ENCODE measurements at regions not wholly inside any gene's neighbourhood (a gene's known extent, or its start where the extent isn't known, plus 50 kb on each side); places are given as distances from the start of the nearest gene placed in this dataset.

DNA sequence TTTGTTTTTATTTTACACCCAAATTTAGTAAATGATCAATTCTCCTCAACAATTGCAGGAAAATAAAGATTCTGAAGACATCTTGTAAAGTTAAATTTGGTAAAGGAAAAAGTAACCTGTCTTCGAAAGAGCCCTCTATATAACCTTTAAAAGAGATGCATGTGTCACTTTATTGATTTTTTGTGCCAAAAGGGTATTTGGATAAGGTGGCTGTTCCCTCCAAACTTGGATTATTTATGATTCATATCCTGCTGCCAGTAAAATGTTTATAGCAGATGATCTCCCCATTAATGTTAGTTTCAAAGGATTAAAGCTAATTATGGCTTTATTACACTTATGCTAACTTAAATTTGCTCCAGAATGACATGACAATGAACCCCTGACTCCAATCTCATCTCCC is 98.8 kb downstream of the DUSP6 start:
- no peak for DNase-seq

DNA sequence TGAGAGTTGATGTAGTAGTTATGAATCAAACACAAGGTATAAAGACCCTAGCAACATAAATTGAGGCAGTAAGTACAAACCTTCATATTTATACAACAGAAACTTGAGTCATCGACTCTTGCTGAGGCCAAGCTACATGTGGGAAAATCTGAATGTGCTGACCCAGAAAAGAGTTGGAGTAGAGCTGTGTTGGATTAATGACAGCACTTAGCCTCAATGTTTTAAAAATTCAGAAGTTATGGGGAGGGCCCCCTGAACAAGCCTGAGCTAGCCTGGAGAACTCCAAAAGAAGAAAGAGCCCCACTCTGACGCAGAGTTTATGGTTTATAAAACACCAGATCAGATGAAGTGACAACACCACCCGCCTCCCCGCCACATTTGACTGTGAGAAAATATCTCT is 100.0 kb downstream of the DUSP6 start:
- no peak for DNase-seq

DNA sequence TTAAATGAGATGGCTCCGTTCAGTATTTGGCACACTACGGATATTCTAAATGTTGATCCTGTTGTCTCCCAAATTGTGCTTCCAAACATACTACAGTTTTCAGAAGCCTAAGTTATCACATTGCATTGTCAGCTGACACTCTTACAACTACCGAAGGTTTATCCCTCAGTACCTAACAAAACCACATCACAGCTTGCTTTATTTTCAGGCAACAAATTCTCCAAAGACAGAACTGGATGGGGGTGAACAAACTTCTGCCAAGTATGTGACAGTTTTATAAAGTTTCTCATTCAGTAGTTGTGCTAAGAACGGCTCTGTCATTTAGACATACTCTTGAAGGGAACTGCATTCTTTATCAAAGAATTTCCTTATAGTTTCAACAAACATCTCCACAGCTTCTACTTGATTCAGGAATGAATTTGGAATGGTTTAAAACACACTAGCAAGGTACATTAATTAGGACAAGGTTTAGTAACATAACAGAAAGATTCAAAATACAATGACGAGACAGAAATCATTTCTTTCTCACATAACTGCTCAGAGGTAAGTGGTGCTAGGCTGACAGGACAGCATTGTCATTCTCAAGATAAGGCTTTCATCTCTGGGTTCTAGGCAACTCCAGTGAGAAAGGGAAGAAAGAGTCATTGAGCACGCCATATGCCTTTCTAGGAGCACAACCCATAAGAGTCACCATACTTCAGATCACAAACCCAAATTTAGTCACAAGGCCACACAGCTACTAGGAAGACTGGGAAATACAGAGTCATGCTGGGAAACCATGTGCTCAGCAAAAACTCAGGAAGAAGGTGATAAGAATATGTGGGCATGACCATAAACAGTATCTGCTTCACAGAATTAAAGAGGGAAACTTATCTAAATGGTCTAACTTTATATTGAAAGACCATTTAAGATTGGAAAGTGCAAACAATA is 100.7 kb downstream of the DUSP6 start:
- DNase-seq: no peak

DNA sequence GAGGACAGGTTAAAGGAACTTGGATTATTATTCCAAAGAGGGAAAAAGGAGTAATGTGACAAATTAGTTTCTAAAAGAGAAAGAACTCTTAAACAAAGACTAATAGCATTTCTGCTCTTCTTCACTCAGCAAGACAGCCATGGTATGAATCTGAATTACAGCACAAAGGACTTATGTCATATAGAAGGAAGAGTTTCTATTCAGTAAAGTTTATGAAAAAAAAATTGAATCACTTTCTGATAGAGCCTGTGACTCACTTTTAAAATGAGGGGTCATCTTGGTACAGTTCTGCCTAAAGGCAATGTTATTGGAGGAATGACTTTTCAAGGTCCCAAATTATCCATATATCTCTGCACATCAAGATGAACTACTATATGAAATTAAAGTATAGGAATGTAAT is 101.7 kb downstream of the DUSP6 start:
- DNase-seq: no peak

DNA sequence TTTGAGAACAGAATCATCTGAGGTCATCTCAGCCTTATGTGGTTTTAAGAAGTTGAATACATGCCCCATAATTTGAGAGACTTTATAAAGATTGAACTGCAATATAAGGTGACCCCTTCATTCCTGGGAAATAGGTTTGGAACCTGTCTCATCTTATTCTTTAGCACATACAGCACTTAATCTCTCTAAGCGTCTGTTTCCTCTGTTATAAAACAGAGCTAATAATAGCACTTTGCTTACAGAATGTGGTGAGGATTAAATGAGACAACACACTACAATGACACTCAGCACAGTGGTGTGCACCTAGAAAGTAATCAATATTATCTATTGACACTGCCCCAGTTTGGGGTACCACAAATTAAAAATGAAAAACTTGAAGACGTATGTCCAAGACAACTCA is 102.1 kb downstream of the DUSP6 start:
- DNase-seq: no peak

DNA sequence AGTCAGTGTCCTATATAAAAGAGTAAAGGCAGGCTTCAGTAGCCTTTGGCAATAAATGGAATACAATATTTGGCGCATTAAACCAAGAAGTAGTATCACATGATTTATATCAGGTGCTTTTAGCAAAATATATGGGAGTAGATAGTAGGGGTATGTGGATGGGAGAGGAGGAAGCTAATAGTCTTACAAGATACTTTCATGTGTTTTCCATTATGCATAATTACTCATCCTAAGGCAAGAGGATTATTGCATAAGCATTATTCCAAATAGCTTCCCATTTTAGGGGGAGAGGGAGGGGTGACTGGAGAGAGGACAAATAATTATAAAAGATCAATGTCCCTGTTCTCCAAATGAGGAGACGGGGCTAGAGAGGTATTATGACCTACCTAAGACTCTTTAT is 104.3 kb downstream of the DUSP6 start:
- DNase-seq: no peak

DNA sequence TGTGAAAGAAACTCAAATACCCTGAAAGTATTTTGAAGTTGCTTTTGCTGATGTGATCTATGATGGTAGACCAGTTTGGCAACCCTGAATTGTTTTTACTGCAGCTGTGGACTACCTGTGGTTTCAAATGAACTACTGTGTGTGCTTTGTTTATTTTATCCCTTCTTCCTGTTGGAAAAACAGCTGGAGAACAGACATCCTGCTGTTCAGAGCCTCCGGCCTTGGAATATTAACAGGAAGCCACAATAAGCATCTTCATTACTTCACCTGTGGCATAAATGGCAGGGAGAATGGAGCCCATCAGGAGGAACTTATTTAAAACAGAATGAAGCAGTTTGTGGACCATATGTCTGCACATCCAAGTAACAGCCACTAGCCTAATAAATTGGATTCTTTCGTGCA is 104.8 kb downstream of the DUSP6 start:
- no peak for DNase-seq

DNA sequence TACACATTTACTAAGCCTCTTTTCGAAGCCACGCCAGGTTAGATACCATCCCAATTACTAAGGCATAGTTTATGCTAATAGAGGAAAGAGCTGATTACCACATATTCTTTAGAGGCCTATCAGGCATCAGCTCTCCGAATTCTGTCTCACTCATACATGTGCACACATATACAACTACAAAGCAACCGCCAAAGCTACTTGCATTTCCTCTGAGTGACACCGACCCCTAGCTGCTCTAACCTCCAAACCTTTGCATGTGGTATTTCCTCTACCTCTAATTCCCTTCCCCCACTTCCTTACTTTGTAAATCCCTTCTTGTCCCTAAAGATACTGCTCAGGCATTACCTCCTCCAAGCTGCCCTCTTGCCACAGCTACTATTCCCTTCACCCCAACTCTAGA is 107.2 kb downstream of the DUSP6 start:
- DNase-seq: peak; percentile 62

DNA sequence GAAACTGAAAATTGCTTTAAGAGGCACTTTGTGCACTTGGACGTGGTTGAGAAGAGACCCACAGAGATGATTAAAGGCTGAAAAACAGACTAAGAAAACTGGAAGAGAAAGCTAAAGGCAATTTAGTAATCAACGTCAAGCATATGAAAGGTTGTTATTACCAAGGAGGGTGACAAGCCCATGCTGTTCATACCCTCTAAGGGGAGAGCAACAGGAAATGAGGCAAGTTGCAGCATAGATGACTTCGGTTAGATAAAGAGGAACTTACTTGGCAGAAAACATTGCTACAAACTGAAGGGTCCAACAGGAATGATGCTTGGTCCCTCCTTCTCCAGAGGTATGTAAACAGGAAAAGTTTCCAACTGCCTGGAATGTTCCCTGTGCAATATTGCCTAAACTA is 107.8 kb downstream of the DUSP6 start:
- DNase-seq: peak; percentile 30

DNA sequence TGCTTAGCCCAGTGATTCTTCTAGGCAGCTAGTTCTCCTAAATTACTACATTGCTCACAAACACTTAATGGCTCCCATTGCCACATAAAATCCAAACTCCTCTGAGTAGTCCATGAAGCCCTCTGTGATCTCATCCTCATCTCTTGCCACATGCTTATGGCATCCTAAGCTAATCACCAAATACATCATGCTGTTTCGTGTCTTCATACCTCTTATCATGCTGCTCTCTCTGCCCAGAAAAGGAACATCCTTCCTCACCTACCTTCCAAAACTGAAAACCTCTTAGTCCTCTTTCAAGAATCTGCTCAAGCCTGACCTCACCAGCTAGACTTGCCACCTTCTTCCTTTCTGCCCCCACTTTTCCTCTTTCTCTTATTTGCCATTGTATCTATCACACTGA is 108.5 kb downstream of the DUSP6 start:
- DNase-seq: no peak

DNA sequence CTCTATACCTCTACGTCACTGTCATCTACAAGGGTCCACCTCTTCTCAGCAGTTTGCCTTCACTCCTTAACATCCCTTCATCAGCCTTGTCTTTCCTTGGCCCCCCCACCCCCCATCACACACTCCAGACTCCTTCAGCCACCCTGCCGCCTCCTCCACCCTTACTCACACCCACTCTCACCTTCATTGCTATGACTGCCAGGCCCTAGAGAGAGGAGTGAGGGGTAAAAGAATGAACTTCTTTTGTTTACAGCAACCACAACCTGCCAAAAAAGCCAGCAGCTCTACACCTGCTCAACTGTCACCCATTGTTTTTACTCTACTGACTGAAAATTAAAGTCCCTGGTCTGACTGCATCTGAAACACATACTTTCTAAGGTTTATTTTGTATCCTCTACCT is 112.8 kb downstream of the DUSP6 start:
- no peak for DNase-seq

DNA sequence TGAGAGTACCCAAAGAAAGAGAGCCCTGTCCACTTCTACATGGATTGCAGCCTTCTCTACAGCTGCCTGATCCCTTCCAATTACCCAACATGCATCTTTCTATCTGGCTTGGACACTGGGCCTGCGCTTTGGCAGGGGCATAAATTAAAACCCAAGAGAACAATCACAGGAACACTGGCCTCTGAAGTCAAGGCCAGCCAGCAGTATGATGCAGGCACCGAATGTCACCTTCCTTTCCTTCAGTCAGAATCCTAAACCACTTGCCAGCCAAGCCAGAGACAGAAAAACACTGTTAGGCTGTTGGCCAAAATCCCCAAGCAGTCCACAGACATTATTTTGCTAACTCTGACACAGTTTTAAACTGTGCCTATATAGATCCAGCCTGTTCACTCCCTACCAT is 113.7 kb downstream of the DUSP6 start:
- no peak for DNase-seq

DNA sequence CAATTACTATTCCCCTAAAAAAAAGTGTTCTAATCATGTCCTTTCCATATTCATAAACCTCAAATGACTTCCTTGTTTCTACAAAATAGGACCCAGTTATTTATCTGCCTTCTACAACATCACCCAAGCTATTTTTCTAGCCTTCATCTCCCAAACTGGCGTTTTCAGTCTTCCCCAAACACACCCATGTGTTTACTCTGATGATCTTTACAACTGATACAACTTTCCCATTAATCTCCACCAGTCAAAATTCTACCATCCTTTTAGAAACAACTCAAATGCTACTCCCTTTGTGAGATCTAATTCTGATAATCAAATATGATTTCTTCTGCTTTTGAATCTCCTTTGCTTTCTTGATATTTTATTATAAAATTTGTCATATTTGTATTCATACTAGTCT is 114.5 kb downstream of the DUSP6 start:
- no peak for DNase-seq

DNA sequence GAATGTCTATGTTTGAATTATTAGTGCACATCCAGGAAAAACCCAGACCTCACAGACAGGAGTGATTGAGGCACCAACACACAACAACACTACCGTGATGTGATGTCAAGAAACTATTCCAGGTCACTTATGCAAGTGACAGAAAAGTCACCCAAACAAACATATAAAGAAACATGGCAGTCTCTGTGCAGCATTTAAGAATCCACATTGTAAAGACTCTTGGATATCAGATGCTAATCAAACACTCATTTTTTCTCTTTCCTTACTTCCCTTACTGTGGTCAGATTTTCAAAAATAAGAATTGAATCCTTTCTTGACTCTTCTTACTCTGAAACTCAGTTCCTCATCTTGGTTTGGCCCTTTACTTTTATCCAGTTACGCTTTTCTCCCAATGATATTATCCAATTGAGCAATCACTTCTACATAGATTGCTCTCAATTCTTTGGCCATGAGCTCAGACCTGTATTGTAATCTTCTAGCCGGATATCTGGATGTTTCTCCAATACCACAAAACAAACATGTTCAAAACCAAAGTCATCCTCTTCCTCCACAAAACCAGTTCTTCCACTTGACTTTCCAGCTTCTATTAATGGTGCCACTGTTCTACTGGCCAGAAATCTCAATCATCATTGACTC is 115.4 kb downstream of the DUSP6 start:
- DNase-seq: no peak

DNA sequence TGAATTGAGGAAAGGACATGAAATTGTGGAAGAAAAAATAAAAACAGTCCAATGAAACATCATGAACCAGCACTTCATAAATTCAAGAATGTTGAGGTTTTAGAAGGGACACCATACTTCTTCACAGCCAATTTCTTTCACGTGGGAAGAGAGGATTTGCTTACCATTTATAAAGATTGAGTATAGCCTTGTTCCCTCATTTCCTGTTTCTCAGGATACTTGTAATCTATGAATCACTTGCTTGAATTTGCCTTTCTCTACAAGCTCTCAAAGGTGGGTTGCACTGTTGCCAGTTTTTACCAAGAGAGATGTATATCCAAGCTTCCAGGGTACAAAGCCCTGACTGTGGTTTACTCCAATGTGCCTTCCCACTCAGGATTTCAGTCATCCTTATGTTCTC is 116.1 kb downstream of the DUSP6 start:
- DNase-seq: no peak

DNA sequence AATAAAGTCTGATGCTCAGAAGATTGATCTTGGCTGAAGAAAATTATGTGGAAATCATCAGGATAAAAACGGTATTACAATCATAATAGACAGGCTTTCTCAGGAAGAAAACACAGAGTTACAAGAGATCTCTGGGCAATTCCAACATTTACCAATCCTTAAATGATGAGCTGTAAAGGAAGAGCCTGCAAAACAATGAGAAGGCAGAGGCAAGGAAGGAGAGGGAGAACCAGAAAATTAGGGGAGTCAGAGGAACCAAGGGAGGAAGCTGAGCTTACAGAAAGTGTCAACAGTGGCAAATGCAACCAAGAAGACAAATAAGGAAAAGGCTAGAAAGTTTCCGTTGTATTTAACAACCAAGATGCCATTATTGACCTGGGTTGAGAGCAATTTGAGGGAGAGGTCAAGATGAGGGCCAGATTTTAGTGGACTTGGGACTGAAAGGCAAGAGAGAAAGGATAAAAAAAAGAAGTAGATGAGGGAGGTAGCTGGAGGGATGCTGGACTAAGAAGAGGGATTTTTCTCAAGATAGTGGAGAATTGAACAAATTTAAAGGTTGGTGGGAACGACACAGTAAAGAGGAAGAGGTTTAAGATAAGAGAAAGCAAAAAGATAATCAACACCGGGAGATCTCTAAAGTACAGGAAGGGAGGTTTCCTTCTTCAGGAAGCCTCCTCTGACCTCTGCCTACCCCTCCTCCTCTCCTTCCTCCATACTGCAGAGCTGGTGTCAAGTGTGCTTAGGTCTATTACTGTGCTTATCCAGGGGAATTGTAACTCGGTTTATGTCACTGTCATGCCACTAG is 116.9 kb downstream of the DUSP6 start:
- peak; percentile 24 for DNase-seq

DNA sequence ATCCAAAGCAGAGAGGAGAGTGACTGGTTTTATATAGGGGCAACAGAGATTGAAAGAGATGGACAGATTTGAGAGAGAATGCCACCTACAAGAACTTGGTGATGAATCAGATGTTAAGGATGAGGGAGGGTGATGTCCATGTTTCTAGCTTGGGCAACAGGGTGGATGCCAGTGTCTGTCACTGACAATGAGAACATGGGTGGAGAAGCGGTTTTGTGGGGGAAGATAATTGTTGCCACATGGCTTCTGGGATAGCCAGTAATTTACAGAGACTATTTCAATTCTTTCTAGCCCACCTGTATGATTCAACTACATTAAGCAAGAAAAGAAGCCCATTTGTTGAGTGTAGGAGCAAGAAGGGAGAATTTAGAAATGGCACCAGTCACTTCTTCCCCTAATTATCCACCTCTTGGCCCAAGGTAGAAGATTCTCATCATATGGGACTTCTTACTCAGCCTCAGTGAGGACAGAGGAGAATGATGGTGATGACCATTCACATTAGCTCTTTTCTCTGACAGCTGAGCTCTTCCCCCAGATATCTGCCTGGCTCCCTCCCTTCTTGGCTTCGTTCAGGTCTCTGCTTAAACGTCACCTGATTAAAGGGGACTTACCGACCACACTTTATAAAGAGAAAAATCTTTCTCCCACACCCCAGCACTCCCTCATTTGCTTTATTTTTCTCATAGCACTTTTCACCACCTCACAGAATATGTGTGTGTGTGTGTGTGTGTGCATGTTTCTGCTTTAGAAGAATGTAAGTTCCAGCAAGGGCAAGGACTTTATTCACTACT is 117.8 kb downstream of the DUSP6 start:
- no peak for DNase-seq

DNA sequence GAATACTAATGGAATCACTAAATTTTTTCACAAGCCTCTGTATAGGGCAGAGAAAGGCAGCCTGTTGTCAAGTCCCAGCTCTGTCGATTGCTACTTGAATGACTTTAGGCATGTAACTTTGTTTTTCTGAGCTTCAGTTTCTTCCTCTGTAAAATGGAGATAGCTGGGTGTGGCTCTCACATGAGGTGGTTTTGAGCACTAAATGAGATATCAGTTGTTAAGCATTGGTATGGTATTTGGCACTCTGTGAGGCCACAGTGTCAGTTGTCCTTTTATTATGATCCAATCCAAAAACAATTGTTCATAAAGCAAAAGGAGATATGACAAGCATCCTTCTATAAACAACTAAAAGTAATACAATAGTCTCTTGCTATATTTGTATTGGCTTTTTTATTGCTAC is 120.6 kb downstream of the DUSP6 start:
- no peak for DNase-seq

DNA sequence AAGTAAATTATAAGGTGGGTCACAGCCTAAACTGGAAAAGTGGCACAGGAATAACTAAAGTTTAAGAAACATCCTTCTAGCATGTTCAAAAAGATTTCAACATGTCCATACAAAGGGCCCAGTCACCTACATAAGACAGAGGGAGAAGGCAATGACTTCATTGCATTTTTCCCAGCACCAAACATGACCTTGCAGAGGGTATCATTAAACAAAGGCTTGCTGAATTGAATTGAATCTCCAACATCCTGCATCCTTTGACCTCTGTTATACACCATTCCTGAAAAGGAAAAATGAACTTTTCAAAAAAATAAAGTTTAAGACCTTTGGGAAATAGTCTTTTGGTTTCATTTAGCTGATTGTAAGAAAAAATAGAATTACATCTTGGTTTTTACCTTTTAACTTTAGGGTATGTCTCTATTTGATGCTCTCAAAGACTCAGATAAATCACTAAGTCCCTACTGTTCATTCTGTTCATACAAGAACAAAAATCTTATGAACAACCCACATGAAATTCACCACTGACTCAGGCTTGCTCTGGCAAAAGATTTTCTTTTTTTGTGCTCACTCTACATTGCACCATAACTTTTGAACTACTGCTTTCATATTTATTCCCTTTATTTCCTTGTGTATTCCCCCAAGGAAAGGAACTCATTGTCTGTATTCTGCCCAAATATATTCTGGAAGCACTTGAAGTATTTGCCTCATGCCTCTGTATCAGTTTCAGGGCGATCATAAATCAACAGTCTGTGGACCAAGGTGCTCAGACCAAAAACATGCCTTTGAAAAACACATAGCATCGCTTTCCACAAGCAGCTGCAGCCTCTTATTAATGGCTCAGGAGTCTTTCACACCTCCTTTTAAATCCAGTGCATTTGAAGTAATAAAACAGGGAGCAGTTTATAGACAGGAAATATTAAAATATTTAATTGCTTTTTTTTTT is 121.7 kb downstream of the DUSP6 start:
- no peak for DNase-seq

DNA sequence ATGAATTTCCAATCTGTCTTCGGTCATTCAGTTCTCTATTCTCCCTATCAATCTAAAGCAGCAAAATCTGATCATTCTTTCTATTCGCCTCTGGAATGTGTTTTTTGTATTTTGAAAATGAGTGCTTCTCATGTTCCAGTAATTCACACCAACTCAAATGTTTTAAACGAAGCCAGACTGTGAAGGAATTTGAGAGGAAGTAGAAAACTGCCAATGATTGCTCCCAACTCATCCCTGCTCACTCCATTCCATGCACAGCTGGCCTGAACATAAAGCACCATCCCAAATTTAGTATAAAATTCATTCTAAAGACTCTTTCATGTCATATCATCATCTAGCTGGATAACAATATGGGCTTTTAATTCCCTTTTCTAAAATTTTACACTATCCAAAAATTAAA is 123.8 kb downstream of the DUSP6 start:
- no peak for DNase-seq

DNA sequence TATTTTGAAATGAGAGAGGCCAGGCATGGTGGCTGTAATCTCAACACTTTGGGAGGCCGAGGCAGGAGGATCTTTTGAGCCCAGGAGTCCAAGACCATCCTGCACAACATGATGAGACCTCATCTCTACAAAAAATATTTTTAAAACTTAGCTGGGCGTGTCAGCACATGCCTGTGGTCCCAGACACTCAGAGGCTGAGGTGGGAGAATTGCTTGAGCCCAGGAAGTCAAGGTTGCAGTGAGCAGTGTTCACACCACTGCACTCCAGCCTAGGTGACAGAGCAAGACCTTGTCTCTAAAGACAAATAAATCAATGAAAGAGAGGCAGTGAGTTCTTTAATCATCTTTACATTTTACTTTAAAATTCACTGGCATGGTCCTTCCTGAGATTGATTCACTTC is 124.5 kb downstream of the DUSP6 start:
- no peak for DNase-seq
